ENCODE measurements at regions not wholly inside any gene's neighbourhood (a gene's known extent, or its start where the extent isn't known, plus 50 kb on each side); places are given as distances from the start of the nearest gene placed in this dataset.

- no peaks in the 10 kb centered on the region for H3K4me1 ChIP-seq
- H3K36me3 ChIP-seq (ENCODE audit: insufficient read depth in 1 of 2, low read depth in 1 of 2): no peaks in the 10 kb centered on the region
- ATAC-seq: no peak
- 44 to 48% (median 45%) methylated on average over 6 of the region's 6 CpGs for whole genome bisulfite sequencing, 3 donors
- DNase-seq: no peak
- H3K9me3 ChIP-seq: no peaks in the 10 kb centered on the region
- H3K27ac ChIP-seq: no peak overlapping the region
- peaks cover 0 to 2% (median 0%) of the 10 kb centered on the region in 3 donors for H3K27me3 ChIP-seq (ENCODE audit: insufficient read depth in 3 of 3, low read length in 2 of 3)
- no peak overlapping the region for H3K4me3 ChIP-seq
- TF ChIP-seq, protein P1, sequence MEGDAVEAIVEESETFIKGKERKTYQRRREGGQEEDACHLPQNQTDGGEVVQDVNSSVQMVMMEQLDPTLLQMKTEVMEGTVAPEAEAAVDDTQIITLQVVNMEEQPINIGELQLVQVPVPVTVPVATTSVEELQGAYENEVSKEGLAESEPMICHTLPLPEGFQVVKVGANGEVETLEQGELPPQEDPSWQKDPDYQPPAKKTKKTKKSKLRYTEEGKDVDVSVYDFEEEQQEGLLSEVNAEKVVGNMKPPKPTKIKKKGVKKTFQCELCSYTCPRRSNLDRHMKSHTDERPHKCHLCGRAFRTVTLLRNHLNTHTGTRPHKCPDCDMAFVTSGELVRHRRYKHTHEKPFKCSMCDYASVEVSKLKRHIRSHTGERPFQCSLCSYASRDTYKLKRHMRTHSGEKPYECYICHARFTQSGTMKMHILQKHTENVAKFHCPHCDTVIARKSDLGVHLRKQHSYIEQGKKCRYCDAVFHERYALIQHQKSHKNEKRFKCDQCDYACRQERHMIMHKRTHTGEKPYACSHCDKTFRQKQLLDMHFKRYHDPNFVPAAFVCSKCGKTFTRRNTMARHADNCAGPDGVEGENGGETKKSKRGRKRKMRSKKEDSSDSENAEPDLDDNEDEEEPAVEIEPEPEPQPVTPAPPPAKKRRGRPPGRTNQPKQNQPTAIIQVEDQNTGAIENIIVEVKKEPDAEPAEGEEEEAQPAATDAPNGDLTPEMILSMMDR (IDR thresholded peaks at IDR 0.05): no peak
- intact Hi-C loops (cut with DNase I): no loop called here
Measured at GRCh38 chr2:506451-506850, 170.8 kb downstream of the TMEM18 start.

DNA sequence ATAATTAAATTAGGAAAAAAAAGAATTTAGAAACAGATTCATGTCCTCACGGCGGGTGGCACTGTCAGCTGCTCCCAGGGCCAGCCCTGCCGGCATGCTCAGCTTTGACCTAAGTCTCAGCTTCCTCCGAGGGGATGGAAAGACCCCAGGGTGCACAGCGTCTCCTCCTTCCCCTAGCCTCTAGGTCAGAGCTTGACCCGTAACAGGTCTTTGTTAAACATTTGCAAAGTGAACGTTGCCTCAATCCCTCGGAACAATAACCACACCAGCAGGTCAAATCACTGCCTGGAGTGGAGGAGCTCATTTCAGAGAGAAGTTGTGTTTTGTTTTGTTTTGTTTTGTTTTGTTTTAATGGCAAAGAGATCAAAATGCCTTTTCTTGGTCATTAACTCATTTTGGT, 171.3 kb downstream of the TMEM18 start:
- 33 to 45% (median 33%) methylated on average over 8 of the region's 8 CpGs for WGBS, 3 donors
- Histone ChIP-seq H3K4me1 (no peaks in the 10 kb centered on the region), H3K36me3 (ENCODE audit: insufficient read depth in 1 of 2, low read depth in 1 of 2) (no peaks in the 10 kb centered on the region), H3K4me3 (no peak overlapping the region), H3K27ac (no peak overlapping the region), H3K27me3 (ENCODE audit: insufficient read depth in 3 of 3, low read length in 2 of 3) (peaks cover 0 to 2% (median 0%) of the 10 kb centered on the region in 3 donors), H3K9me3 (no peaks in the 10 kb centered on the region)
- ATAC-seq (no peak), DNase-seq (no peak)
- intact Hi-C loops (cut with DNase I): no loop called here
- TF ChIP-seq, protein P1 (IDR thresholded peaks at IDR 0.05): no peak

DNA sequence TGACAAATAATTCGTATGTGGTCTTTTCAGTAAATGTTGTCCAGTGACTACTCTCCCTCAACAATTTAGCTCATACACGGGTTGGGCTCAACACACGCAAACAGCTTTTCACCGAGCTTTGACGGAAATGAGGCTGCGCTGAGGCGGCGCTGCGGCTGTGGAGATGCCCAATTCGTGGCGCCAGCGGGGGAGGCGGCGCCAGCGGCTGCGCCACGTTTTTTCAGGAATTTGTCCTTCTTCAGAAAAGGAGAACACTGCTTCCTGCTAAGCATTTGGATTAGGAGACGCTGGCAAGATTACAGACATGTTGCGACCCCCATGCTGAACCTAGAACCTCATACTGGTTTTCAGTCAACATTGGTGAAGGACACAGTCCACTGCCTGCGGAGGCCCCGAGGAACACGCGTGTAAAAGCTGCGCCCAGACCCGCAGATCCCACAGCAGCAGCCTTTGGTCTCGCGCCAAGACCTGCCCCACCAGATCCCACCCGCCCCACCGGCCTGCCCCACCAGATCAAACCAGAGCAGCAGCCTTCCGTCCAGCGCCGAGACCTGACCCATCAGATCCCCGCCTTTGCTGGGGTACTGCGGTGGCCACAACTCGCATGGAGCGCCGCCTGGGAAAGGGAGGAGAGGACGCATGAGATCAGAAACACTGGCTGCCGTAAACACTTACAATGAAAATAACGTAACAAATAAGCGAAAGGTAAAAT, 173.8 kb downstream of the TMEM18 start:
- intact Hi-C loops (cut with DNase I): no loop called here
- ATAC-seq (no peak), DNase-seq (no peak)
- no peak overlapping the region for H3K4me3 ChIP-seq
- no peaks in the 10 kb centered on the region for H3K4me1 ChIP-seq
- H3K27me3 ChIP-seq (ENCODE audit: insufficient read depth in 3 of 3, low read length in 2 of 3): peaks cover 0 to 2% (median 0%) of the 10 kb centered on the region in 3 donors
- TF ChIP-seq, protein P1 (IDR thresholded peaks at IDR 0.05): no peak
- WGBS, 3 donors: 96% methylated on average over 41 of the region's 41 CpGs
- H3K9me3 ChIP-seq: no peaks in the 10 kb centered on the region
- H3K27ac ChIP-seq: no peak overlapping the region
- H3K36me3 ChIP-seq (ENCODE audit: insufficient read depth in 1 of 2, low read depth in 1 of 2): no peaks in the 10 kb centered on the region

DNA sequence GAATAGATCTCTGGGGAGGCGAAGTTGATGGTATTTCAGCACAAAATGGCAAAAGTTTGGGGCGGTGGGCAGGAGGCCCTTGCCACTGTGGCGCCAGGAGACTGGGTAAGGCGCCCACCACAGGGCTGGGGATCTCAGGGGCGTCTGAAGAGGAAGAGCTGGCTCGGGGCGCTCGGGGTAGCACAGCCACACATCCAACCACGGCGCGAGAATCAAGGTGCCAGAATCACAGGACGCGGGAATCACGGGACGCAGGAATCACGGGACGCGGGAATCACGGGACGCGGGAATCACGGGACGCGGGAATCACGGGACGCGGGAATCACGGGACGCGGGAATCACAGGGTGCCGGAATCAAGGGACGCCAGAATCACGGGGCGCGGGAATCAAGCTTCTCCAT, 174.4 kb downstream of the TMEM18 start:
- Histone ChIP-seq H3K9me3 (no peaks in the 10 kb centered on the region), H3K4me1 (no peaks in the 10 kb centered on the region), H3K27ac (no peak overlapping the region), H3K36me3 (ENCODE audit: insufficient read depth in 1 of 2, low read depth in 1 of 2) (no peaks in the 10 kb centered on the region), H3K27me3 (ENCODE audit: insufficient read depth in 3 of 3, low read length in 2 of 3) (peaks cover 0 to 2% (median 0%) of the 10 kb centered on the region in 3 donors), H3K4me3 (no peak overlapping the region)
- DNase-seq: no peak
- intact Hi-C loops (cut with DNase I): no loop called here
- ATAC-seq: no peak
- WGBS, 3 donors: 90 to 96% (median 92%) methylated on average over 35 of the region's 35 CpGs
- TF ChIP-seq, protein P1 (IDR thresholded peaks at IDR 0.05): no peak

DNA sequence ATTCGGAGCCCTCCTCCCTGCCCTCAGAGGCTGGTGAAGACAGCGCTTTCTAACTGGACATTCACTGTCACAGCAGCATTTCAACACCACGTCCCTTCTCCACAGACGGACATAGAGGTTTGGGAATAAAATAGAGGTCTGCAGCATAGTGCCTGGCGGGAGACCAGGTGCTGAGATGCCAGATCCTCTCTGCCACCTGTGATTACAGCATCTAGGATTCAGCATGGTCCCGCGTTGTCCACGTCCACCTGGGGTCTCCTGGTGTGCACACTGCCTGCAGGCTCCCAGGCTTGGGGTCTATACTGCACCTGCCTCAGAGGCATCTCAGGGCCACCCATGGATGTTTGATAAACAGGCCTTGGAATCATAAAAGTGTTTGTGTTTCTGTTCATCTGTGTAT, 175.5 kb downstream of the TMEM18 start:
- Histone ChIP-seq H3K27me3 (ENCODE audit: insufficient read depth in 3 of 3, low read length in 2 of 3) (no peaks in the 10 kb centered on the region), H3K4me1 (no peaks in the 10 kb centered on the region), H3K9me3 (no peaks in the 10 kb centered on the region), H3K36me3 (ENCODE audit: insufficient read depth in 1 of 2, low read depth in 1 of 2) (no peaks in the 10 kb centered on the region), H3K4me3 (no peak overlapping the region), H3K27ac (no peak overlapping the region)
- intact Hi-C loops (cut with DNase I): no loop called here
- TF ChIP-seq, protein P1 (IDR thresholded peaks at IDR 0.05): no peak
- ATAC-seq (no peak), DNase-seq (no peak)
- 78 to 85% (median 79%) methylated on average over 8 of the region's 8 CpGs for WGBS, 3 donors
